HG03469 (cell line): ENCODE measurements at regions not wholly inside any gene's neighbourhood (a gene's known extent, or its start where the extent isn't known, plus 50 kb on each side); places are given as distances from the start of the nearest gene placed in this dataset.
"Not testable (repeated sequence)": the region's sequence is repeated elsewhere in the genome, so short reads cannot be mapped to it uniquely, and the experiment has no call there.

Experiments used
- ATAC-seq: cut with Tn5 transposase; IDR thresholded peaks from one replicate; pipeline ENCODE4 v1.9.1; 2021; ENCODE audit warnings: mild to moderate bottlenecking, moderate library complexity, moderate number of reproducible peaks; ENCODE audit not compliant: unreplicated experiment

GRCh38 chr5:10921160-10921559 is 160.1 kb upstream of the DAP start:
- no peak for ATAC-seq

GRCh38 chr5:10920400-10920799 is 159.4 kb upstream of the DAP start:
- no peak for ATAC-seq

GRCh38 chr5:10914741-10915480 is 153.9 kb upstream of the DAP start:
- no peak for ATAC-seq

GRCh38 chr5:10913841-10914240 is 152.8 kb upstream of the DAP start:
- no peak for ATAC-seq

- no peak for ATAC-seq
Observed at GRCh38 chr5:10913181-10913810, 152.3 kb upstream of the DAP start.

GRCh38 chr5:10912435-10912834 is 151.4 kb upstream of the DAP start:
- no peak for ATAC-seq

GRCh38 chr5:10910261-10910660 is 149.2 kb upstream of the DAP start:
- ATAC-seq = no peak

- ATAC-seq = no peak
Observed at GRCh38 chr5:10904862-10905432, 143.9 kb upstream of the DAP start.

- ATAC-seq = no peak
Observed at GRCh38 chr5:10903786-10904560, 142.9 kb upstream of the DAP start.

GRCh38 chr5:10902145-10902544 is 141.1 kb upstream of the DAP start:
- no peak for ATAC-seq

GRCh38 chr5:10898514-10898913 is 137.5 kb upstream of the DAP start:
- ATAC-seq = no peak

GRCh38 chr5:10896016-10896415 is 135.0 kb upstream of the DAP start:
- ATAC-seq = no peak

- no peak for ATAC-seq
Observed at GRCh38 chr5:10894445-10895054, 133.5 kb upstream of the DAP start.

- no peak for ATAC-seq
Observed at GRCh38 chr5:10892911-10893215, 131.8 kb upstream of the DAP start.

- no peak for ATAC-seq
Observed at GRCh38 chr5:10892147-10892910, 131.3 kb upstream of the DAP start.

GRCh38 chr5:10891193-10891592 is 130.2 kb upstream of the DAP start:
- no peak for ATAC-seq

GRCh38 chr5:10886497-10886896 is 125.5 kb upstream of the DAP start:
- no peak for ATAC-seq

- ATAC-seq = no peak
Observed at GRCh38 chr5:10885026-10885425, 124.0 kb upstream of the DAP start.

GRCh38 chr5:10883945-10884344 is 122.9 kb upstream of the DAP start:
- not testable (repeated sequence) for ATAC-seq

- no peak for ATAC-seq
Observed at GRCh38 chr5:10880934-10881333, 119.9 kb upstream of the DAP start.

- ATAC-seq = not testable (repeated sequence)
Observed at GRCh38 chr5:10876996-10877395, 116.0 kb upstream of the DAP start.
